GM12865 (cell line): ENCODE measurements at regions not wholly inside any gene's neighbourhood (a gene's known extent, or its start where the extent isn't known, plus 50 kb on each side); places are given as distances from the start of the nearest gene placed in this dataset.

Experiments
- DNase-seq: peaks from one replicate; pipeline ENCODE4 v3.0.0; 2010; ENCODE audit warnings: low read depth
- H3K4me3 ChIP-seq: 2 replicates; pipeline ENCODE4 v1.5.1; 2011; ENCODE audit warnings: mild to moderate bottlenecking, low read depth, low read length, control low read depth
- CTCF ChIP-seq: IDR thresholded peaks from 2 replicates; pipeline ENCODE4 v1.5.1; 2011; ENCODE audit warnings: low read length, control low read depth, low read depth, inconsistent platforms; ENCODE audit not compliant: insufficient read depth; ENCODE audit errors: missing control alignments

GRCh38 chr12:115736360-115736759 is 541.1 kb downstream of the MED13L start:
- H3K4me3 ChIP-seq: no peak overlapping the region
- DNase-seq: no peak
- no peak for TF ChIP-seq CTCF

- H3K4me3 ChIP-seq: no peak overlapping the region
- no peak for TF ChIP-seq CTCF
- DNase-seq: no peak
Measured at GRCh38 chr12:115730975-115731541, 546.4 kb downstream of the MED13L start.

GRCh38 chr12:115726691-115727090 is 550.8 kb downstream of the MED13L start:
- H3K4me3 ChIP-seq: no peak overlapping the region
- DNase-seq: no peak
- TF ChIP-seq CTCF: no peak

- no peak for TF ChIP-seq CTCF
- no peak overlapping the region for H3K4me3 ChIP-seq
- DNase-seq: no peak
Measured at GRCh38 chr12:115722181-115722580, 555.3 kb downstream of the MED13L start.

- H3K4me3 ChIP-seq: no peak overlapping the region
- no peak for DNase-seq
- no peak for TF ChIP-seq CTCF
Measured at GRCh38 chr12:115716551-115716950, 560.9 kb downstream of the MED13L start.

GRCh38 chr12:115712676-115713075 is 564.8 kb downstream of the MED13L start:
- H3K4me3 ChIP-seq: no peak overlapping the region
- no peak for TF ChIP-seq CTCF
- DNase-seq: no peak

GRCh38 chr12:115710104-115710564 is 567.4 kb downstream of the MED13L start:
- no peak for TF ChIP-seq CTCF
- H3K4me3 ChIP-seq: no peak overlapping the region
- no peak for DNase-seq
